Urothelium cell line (cell line): ENCODE measurements at regions not wholly inside any gene's neighbourhood (a gene's known extent, or its start where the extent isn't known, plus 50 kb on each side); places are given as distances from the start of the nearest gene placed in this dataset.

Experiments
- DNase-seq: peaks from one replicate; pipeline ENCODE4 v3.0.0; 2011; ENCODE audit warnings: low spot score, mixed read lengths
- FAIRE-seq: peaks from 2 replicates; lab custom pipeline; 2011; peaks lifted over from hg19 to GRCh38; lab: Jason Lieb, UNC

DNA sequence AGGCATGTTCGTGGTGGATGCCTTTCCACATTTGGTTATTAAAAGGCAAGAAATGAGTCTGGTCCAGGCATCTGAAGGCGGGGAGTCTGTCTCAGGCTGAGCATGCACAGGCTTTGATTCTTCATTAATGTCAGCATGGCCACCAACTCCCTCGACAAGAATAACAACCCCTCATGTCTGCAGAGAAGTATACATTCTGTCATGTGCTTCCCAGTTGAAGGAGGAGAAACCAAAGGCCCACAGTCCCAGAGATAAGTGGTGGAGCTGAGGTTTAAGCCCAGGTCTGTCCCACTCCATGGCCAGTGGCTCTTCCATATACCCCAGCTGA lies 61.6 kb upstream of the LAPTM5 start:
- no peak for DNase-seq
- FAIRE-seq: no peak

DNA sequence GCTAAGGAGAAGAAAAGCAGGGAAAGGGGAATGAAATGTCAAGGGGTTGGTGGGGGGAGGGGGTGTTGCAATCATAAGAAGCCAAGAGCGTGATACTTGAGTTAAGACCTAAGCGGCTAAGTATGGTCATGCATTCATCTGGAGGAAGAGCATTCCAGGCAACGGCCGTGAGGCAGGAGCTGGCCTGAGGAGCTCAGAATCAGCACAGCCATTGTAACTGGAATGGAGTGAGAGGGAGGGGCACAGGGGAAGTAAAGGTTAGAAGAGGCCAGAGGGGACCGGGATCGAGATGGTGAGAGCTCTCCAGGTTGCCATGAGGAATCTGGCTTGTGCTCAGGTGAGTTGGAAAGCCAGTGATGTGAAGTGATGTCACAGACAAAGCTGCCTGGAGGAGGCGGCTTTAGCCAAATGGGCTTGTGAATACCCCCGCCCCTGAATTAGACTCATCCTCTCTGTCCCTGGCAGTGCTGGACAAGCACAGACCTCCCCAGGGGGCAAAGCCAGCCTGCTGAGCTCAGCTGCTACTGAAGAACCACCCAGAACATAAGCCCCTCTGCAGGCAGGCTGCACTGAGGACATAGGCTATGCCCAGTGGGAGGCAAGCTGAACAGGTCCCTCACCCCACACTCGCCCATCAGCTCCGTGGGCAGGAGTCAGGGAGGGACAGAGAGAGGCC lies 61.1 kb upstream of the LAPTM5 start:
- DNase-seq (no peak), FAIRE-seq (no peak)

GRCh38 chr1:30817548-30817947 lies 60.0 kb upstream of the LAPTM5 start:
- no peak for DNase-seq
- FAIRE-seq: no peak

DNA sequence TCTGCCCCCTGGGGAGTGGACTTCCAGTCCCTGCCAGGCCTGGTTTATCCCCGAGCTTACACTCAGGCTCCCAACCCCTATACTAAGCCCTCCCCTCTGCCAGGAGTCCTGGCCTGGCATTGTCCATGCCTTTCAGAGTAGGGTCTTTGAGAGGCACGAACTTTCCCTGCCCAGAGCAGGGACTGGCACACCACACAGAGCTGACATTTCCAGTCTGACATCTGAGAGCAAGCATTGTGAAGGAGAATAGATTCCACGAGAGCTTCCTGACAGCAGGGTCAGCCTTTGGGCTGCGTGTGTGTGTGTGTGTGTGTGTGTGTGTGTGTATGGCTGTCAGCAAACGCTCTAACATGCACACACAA lies 59.5 kb upstream of the LAPTM5 start:
- DNase-seq: no peak
- peak; percentile 37 for FAIRE-seq

- FAIRE-seq (no peak), DNase-seq (peak; percentile 67)
Observed at GRCh38 chr1:30816211-30817076, 58.9 kb upstream of the LAPTM5 start.

DNA sequence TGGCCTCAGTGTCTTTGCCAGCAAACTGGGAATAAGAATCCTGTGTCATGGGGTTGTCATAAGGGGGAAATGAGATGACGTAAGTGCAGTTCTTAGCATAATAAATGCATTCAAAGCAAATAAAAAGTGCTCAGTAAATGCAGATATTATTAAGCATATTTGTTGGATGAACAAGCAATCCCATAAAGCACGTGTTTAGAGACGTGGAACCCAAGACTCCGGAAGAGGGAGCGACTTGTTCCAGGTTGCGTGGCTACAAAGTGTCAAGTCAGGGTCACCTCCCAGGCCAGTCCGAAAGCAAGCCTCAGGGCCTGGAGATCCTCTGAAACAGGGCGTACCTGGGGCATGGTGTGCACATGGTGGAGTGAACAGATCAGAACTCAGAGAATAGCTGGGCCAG lies 58.0 kb upstream of the LAPTM5 start:
- FAIRE-seq: no peak
- no peak for DNase-seq

GRCh38 chr1:30814292-30814691 lies 56.7 kb upstream of the LAPTM5 start:
- DNase-seq: no peak
- FAIRE-seq: no peak

DNA sequence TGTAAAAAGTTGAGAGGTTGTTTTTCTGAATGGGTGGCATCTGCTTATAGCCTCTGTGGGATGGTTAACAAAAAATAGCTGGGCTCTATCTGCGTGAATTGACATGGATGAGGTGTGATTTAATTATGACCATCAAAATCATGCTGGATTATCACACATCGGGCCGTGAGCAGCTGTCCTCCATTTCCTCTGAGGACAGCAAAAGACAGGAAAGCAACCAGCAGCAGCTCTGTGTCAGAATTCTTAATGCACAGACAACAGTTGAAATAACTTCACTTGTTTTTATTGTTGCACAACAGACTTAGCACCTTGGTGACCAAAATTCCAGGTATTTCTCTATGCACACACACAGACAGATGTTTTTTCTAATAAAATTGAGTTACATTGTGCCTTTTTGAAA lies 54.5 kb upstream of the LAPTM5 start:
- DNase-seq (no peak), FAIRE-seq (no peak)

DNA sequence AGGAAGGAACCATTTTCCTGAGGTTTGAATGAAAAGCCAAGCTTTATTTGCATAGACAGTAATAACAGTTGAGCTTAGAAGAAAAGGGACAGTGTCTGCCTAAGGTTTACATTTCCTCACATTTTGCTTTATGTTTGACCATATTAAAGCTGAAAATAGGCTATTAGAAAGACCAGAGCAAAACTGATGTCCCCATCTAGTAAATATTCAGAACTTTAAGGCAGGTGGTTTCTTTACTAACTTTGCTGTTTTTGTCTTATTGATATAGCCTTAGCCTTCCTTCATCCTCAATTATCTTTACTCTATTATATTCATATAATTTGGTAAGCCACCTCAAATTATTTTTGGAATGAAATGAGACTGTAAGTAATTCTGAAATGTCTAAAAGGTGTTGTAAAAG lies 53.6 kb upstream of the LAPTM5 start:
- DNase-seq (no peak), FAIRE-seq (no peak)

- peak; percentile 59 for FAIRE-seq
- DNase-seq: no peak
Observed at GRCh38 chr1:30810416-30811080, 53.0 kb upstream of the LAPTM5 start.

DNA sequence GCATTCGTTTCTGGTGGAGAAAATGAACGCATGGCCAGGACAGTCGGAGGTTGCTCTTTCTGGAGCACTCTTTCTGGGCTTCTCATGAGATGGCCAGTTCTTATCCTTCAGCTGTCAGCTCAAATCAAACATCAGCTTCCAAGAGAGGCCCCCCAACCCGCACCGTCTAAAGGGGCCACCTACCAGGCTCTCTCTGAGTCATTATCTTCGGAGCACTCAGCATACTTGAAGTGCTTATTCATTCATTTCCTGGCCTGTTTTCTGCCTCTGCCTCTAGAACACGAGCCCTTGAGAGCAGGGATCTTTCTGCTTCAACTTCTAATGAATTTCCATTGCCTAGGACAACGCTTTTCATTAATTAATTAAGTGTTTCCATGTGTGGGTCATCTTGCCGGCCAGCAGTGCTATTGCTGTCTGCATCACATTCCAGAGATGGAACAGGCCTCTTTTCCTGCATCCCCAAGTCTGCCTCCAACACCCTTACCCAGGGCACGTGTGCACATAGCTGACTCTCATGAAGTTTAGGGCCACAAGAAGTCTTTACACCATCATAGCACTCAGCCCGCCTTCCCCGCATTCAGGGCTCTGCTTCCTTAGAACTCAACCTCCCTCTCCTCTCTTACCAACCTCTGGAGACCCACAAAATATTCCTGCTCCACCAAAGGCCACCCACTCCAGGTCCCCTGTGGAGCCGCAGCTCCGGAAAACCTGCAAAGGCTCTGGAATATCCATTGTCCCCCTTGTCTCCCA lies 52.1 kb upstream of the LAPTM5 start:
- FAIRE-seq: no peak
- DNase-seq: peak; percentile 65

GRCh38 chr1:30808067-30808662 lies 50.6 kb upstream of the LAPTM5 start:
- FAIRE-seq (no peak), DNase-seq (no peak)

- no peak for DNase-seq
- no peak for FAIRE-seq
Observed at GRCh38 chr1:30807318-30808066, 49.9 kb upstream of the LAPTM5 start.
